ENCODE measurements at regions not wholly inside any gene's neighbourhood (a gene's known extent, or its start where the extent isn't known, plus 50 kb on each side); places are given as distances from the start of the nearest gene placed in this dataset.

- DNase-seq (no peak), FAIRE-seq (no peak)
- TF ChIP-seq CTCF (IDR thresholded peaks at IDR 0.05; ENCODE audit: borderline replicate concordance, extremely low read depth, insufficient read depth): no peak
- Histone ChIP-seq H3K9ac (ENCODE audit: low read length in 3 of 3) (no peak overlapping the region), H3K27me3 (ENCODE audit: control insufficient read depth, insufficient read depth, low read length) (no peaks in the 10 kb centered on the region), H3K4me1 (ENCODE audit: control insufficient read depth in 2 of 3, insufficient read depth in 2 of 3, low read depth in 1 of 3, low read length in 3 of 3) (no peaks in the 10 kb centered on the region), H3K9me3 (ENCODE audit: control insufficient read depth in 2 of 3, insufficient read depth in 1 of 3, low read length in 3 of 3) (no peaks in the 10 kb centered on the region), H3K36me3 (ENCODE audit: control insufficient read depth in 2 of 3, insufficient read depth in 3 of 3, low read length in 3 of 3) (no peaks in the 10 kb centered on the region), H3K27ac (ENCODE audit: low read depth in 2 of 2, low read length in 2 of 2) (no peak overlapping the region), H3K4me3 (ENCODE audit: low read length in 3 of 3) (no peak overlapping the region)
- intact Hi-C loops (cut with DNase I): no loop called here
Observed at GRCh38 chrX:3780564-3780963, 67.1 kb upstream of the PRKX start.

DNA sequence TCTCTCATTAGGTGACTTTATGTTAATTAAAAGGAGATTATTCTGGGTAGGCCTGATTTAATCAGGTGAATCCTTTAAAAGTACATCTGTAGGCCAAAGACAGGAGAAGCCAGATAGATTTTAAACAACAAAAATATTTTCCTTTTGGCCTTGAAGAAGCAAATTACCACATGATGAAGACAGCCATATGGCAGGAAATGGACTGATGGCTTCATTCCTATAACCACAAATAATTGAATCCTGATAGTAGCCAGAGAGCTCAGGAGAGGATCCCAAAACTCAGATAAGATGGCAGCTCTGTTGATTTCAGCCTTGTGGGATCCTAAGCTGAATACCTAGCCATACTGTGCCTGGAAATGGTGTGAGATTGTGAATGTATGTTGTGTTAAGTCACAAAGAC lies 66.1 kb upstream of the PRKX start:
- Histone ChIP-seq H3K4me3 (ENCODE audit: low read length in 3 of 3) (no peak overlapping the region), H3K27me3 (ENCODE audit: control insufficient read depth, insufficient read depth, low read length) (no peaks in the 10 kb centered on the region), H3K27ac (ENCODE audit: low read depth in 2 of 2, low read length in 2 of 2) (no peak overlapping the region), H3K9ac (ENCODE audit: low read length in 3 of 3) (no peak overlapping the region), H3K9me3 (ENCODE audit: control insufficient read depth in 2 of 3, insufficient read depth in 1 of 3, low read length in 3 of 3) (no peaks in the 10 kb centered on the region), H3K4me1 (ENCODE audit: control insufficient read depth in 2 of 3, insufficient read depth in 2 of 3, low read depth in 1 of 3, low read length in 3 of 3) (no peaks in the 10 kb centered on the region), H3K36me3 (ENCODE audit: control insufficient read depth in 2 of 3, insufficient read depth in 3 of 3, low read length in 3 of 3) (no peaks in the 10 kb centered on the region)
- intact Hi-C loops (cut with DNase I): no loop called here
- DNase-seq (no peak), FAIRE-seq (no peak)
- no peak for TF ChIP-seq CTCF (IDR thresholded peaks at IDR 0.05; ENCODE audit: borderline replicate concordance, extremely low read depth, insufficient read depth)

- Histone ChIP-seq H3K9me3 (ENCODE audit: control insufficient read depth in 2 of 3, insufficient read depth in 1 of 3, low read length in 3 of 3) (no peaks in the 10 kb centered on the region), H3K36me3 (ENCODE audit: control insufficient read depth in 2 of 3, insufficient read depth in 3 of 3, low read length in 3 of 3) (no peaks in the 10 kb centered on the region), H3K4me1 (ENCODE audit: control insufficient read depth in 2 of 3, insufficient read depth in 2 of 3, low read depth in 1 of 3, low read length in 3 of 3) (no peaks in the 10 kb centered on the region), H3K27me3 (ENCODE audit: control insufficient read depth, insufficient read depth, low read length) (no peaks in the 10 kb centered on the region), H3K27ac (ENCODE audit: low read depth in 2 of 2, low read length in 2 of 2) (no peak overlapping the region), H3K4me3 (ENCODE audit: low read length in 3 of 3) (no peak overlapping the region), H3K9ac (ENCODE audit: low read length in 3 of 3) (no peak overlapping the region)
- DNase-seq: no peak
- TF ChIP-seq CTCF (IDR thresholded peaks at IDR 0.05; ENCODE audit: borderline replicate concordance, extremely low read depth, insufficient read depth): no peak
- intact Hi-C loops (cut with DNase I): no loop called here
- no peak for FAIRE-seq
Observed at GRCh38 chrX:3777416-3777815, 64.0 kb upstream of the PRKX start.

GRCh38 chrX:3771766-3772165 lies 58.3 kb upstream of the PRKX start:
- Histone ChIP-seq H3K4me3 (ENCODE audit: low read length in 3 of 3) (no peak overlapping the region), H3K9ac (ENCODE audit: low read length in 3 of 3) (no peak overlapping the region), H3K36me3 (ENCODE audit: control insufficient read depth in 2 of 3, insufficient read depth in 3 of 3, low read length in 3 of 3) (no peaks in the 10 kb centered on the region), H3K27ac (ENCODE audit: low read depth in 2 of 2, low read length in 2 of 2) (no peak overlapping the region), H3K4me1 (ENCODE audit: control insufficient read depth in 2 of 3, insufficient read depth in 2 of 3, low read depth in 1 of 3, low read length in 3 of 3) (no peaks in the 10 kb centered on the region), H3K9me3 (ENCODE audit: control insufficient read depth in 2 of 3, insufficient read depth in 1 of 3, low read length in 3 of 3) (no peaks in the 10 kb centered on the region), H3K27me3 (ENCODE audit: control insufficient read depth, insufficient read depth, low read length) (no peaks in the 10 kb centered on the region)
- DNase-seq (no peak), FAIRE-seq (no peak)
- TF ChIP-seq CTCF (IDR thresholded peaks at IDR 0.05; ENCODE audit: borderline replicate concordance, extremely low read depth, insufficient read depth): no peak
- intact Hi-C loops (cut with DNase I): no loop called here
